Large intestine (tissue), 3 donors: ENCODE measurements at regions not wholly inside any gene's neighbourhood (a gene's known extent, or its start where the extent isn't known, plus 50 kb on each side); places are given as distances from the start of the nearest gene placed in this dataset.
A peak's percentile ranks its signal among the peaks of the same experiment; 100 is the strongest.
"Not testable (repeated sequence)": the region's sequence is repeated elsewhere in the genome, so short reads cannot be mapped to it uniquely, and the experiment has no call there.

Experiments used
- DNase-seq, 2 donors: peaks; one replicate each; pipeline versions ENCODE4 v3.0.0 to v3.0.0-alpha.2; 2013
- H3K27ac ChIP-seq: one replicate; pipeline ENCODE4 v1.5.1; 2013; ENCODE audit warnings: low read length
- H3K27me3 ChIP-seq: 2 replicates; pipeline ENCODE4 v1.6.1; 2013; ENCODE audit warnings: low read length; ENCODE audit not compliant: control insufficient read depth, insufficient read depth
- H3K36me3 ChIP-seq: 2 replicates; pipeline ENCODE4 v1.6.1; 2013; ENCODE audit warnings: low read length; ENCODE audit not compliant: control insufficient read depth, insufficient read depth
- H3K4me1 ChIP-seq: one replicate; pipeline ENCODE4 v1.6.1; 2013; ENCODE audit warnings: low read length; ENCODE audit not compliant: control insufficient read depth, insufficient read depth
- H3K4me3 ChIP-seq: one replicate; pipeline ENCODE4 v1.5.1; 2013; ENCODE audit warnings: low read length
- H3K9me3 ChIP-seq: one replicate; pipeline ENCODE4 v1.6.1; 2013; ENCODE audit warnings: mild to moderate bottlenecking, low read depth, low read length, moderate library complexity; ENCODE audit not compliant: control insufficient read depth
- WGBS: methylation state at CpG from one replicate; pipeline ENCODE4 v1.1.5; 2013; ENCODE audit warnings: low lambda C conversion rate; ENCODE audit not compliant: insufficient coverage; 5-methylcytosine and 5-hydroxymethylcytosine counted together

DNA sequence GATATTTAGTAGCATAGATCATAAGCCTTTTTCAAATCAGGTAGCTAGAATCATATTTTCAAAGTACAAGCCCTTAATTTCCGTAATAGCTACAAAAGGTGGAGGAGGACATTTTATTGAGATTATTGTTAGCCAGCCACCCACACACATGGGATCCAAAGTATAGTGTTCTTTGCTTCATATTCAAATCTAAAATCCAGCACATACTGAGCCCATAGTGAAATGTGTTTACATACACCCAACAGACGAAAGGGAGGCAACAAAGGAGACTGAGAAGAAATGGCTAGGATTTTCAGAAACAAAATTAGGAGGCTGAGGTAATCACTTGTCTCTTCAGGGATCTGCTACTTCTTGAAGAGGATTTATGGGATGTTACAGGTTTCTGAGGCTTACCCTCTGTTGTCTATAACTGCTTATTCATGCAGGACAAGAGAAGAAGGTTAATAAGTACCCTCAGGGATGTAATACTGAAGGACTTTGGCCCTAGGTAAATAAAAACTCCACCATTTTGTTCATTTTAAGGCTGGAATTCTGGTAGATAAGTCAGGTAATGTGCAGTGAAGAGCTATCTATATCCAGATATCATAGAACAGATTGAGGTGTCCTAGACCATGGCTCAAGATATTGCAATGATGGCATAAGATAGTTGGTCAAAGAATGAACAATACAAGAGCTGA lies 182.1 kb downstream of the SPDYE17 start:
- not testable (repeated sequence) for H3K4me3 ChIP-seq, H3K36me3 ChIP-seq, H3K4me1 ChIP-seq, H3K9me3 ChIP-seq, H3K27me3 ChIP-seq
- WGBS, result no CpG with 5 or more reads among the region's 2 CpGs
- peak; percentile 45 to 73 for DNase-seq
- H3K27ac ChIP-seq, result peak overlapping the region; percentile 58

- no CpG with 5 or more reads among the region's 3 CpGs for WGBS
- H3K27me3 ChIP-seq, H3K4me3 ChIP-seq, H3K9me3 ChIP-seq, H3K4me1 ChIP-seq, H3K36me3 ChIP-seq, DNase-seq: not testable (repeated sequence)
- peak overlapping the region; percentile 72 for H3K27ac ChIP-seq
These were observed 192.3 kb downstream of the SPDYE17 start for GRCh38 chr7:76839879-76840278.

- not testable (repeated sequence) for H3K4me1 ChIP-seq, H3K9me3 ChIP-seq, H3K27me3 ChIP-seq, H3K4me3 ChIP-seq, H3K36me3 ChIP-seq
- peak in 1 of 2 donors; percentile 44 for DNase-seq
- no CpG with 5 or more reads among the region's 1 CpG for WGBS
- peak overlapping the region; percentile 72 for H3K27ac ChIP-seq
These were observed 192.9 kb downstream of the SPDYE17 start for GRCh38 chr7:76839214-76839613.

- not testable (repeated sequence) for H3K27me3 ChIP-seq, H3K9me3 ChIP-seq, H3K4me3 ChIP-seq, H3K36me3 ChIP-seq, H3K27ac ChIP-seq, DNase-seq, H3K4me1 ChIP-seq
- WGBS, result 80% methylated on average over 1 of the region's 1 CpG
These were observed 193.8 kb downstream of the SPDYE17 start for GRCh38 chr7:76838357-76838756.

- H3K27me3 ChIP-seq, H3K9me3 ChIP-seq, H3K4me1 ChIP-seq, H3K4me3 ChIP-seq, H3K36me3 ChIP-seq: not testable (repeated sequence)
- peak; percentile 26 to 61 for DNase-seq
- WGBS, result no CpG with 5 or more reads among the region's 3 CpGs
- H3K27ac ChIP-seq, result peak overlapping the region; percentile 7
These were observed 202.2 kb upstream of the POMZP3 start for GRCh38 chr7:76829233-76829632.

DNA sequence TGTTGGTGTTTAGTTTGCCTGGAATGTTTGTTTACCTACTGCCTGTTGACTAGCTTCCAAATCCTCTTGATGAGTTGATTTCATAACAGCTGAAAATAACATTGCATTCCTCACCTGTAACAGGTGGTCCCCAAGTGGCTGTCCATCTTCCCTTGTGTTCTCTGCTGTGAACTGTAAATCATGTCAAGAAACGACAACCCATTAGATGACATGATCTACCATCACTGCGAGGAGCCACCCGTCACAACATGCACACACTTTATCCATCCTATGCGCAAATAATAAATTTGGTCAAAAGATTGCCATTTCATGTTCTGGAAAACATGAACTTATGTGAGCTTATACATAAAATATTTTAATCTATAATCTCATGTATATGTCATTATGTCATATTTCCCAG lies 199.1 kb upstream of the POMZP3 start:
- not testable (repeated sequence) for H3K36me3 ChIP-seq, H3K27me3 ChIP-seq, H3K27ac ChIP-seq, H3K4me1 ChIP-seq, H3K4me3 ChIP-seq, DNase-seq, H3K9me3 ChIP-seq
- WGBS, result no CpG with 5 or more reads among the region's 4 CpGs

- H3K27me3 ChIP-seq, H3K9me3 ChIP-seq, H3K36me3 ChIP-seq, H3K4me3 ChIP-seq, H3K27ac ChIP-seq, H3K4me1 ChIP-seq, DNase-seq: not testable (repeated sequence)
- no CpG with 5 or more reads among the region's 4 CpGs for WGBS
These were observed 182.8 kb upstream of the POMZP3 start for GRCh38 chr7:76809856-76810255.

- not testable (repeated sequence) for H3K4me3 ChIP-seq
- 100% methylated on average over 1 of the region's 3 CpGs for WGBS
These were observed 180.6 kb upstream of the POMZP3 start for GRCh38 chr7:76807588-76808100.

DNA sequence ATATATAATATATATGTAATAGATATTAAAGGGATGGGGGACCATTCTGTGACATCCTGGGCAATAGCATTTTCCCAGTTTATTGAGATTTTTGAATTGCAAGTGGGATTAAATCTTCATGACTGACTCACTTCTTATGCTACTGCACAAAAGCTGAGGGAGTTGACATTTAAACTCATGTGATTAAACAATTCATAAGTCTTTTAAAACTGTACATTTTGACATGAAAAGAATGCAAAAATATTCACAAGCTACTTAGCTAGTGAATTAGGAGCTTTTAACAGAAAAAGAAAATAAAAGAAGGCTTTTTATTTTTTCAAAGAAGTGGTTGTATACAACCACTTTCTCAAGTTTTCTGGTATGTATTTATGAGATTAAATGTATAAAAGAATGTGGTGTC lies 179.4 kb upstream of the POMZP3 start:
- not testable (repeated sequence) for H3K27me3 ChIP-seq, H3K4me1 ChIP-seq, H3K27ac ChIP-seq, H3K9me3 ChIP-seq, H3K4me3 ChIP-seq, H3K36me3 ChIP-seq, DNase-seq

More at GRCh38 chr7:76807588-76808100, 180.6 kb upstream of the POMZP3 start:
- not testable (repeated sequence) for DNase-seq, H3K27me3 ChIP-seq, H3K4me1 ChIP-seq, H3K9me3 ChIP-seq, H3K27ac ChIP-seq, H3K36me3 ChIP-seq

DNA sequence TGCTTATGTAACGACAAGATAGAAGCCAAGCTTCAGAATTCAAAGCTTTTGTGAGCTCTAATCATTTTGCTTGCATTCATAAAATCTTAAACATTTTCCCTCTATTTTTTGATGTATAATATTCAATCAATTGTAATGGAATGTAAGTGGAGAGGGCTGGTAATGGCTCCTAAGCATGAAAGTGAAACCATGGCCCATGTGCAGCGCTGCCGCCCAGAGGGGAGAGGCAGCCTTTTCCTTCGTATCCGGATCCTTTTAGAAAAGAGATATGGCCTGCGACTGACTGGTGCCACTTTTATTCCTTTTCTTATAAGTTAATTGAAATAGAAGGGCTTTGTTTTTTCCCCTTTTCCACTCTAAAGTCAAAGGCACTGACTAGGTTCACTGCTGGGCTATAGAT lies 178.9 kb upstream of the POMZP3 start:
- not testable (repeated sequence) for H3K27ac ChIP-seq, DNase-seq, H3K4me3 ChIP-seq, H3K27me3 ChIP-seq, H3K36me3 ChIP-seq, H3K9me3 ChIP-seq, H3K4me1 ChIP-seq
- 86% methylated on average over 1 of the region's 6 CpGs for WGBS

- not testable (repeated sequence) for H3K4me1 ChIP-seq, H3K9me3 ChIP-seq, H3K27me3 ChIP-seq, H3K36me3 ChIP-seq, DNase-seq, H3K4me3 ChIP-seq, H3K27ac ChIP-seq
- no CpG with 5 or more reads among the region's 1 CpG for WGBS
These were observed 178.2 kb upstream of the POMZP3 start for GRCh38 chr7:76805262-76805661.
